Choroid plexus epithelial cell (primary cell): ENCODE measurements at regions not wholly inside any gene's neighbourhood (a gene's known extent, or its start where the extent isn't known, plus 50 kb on each side); places are given as distances from the start of the nearest gene placed in this dataset.

Experiments
- DNase-seq: peaks from one replicate; pipeline ENCODE4 v3.0.0-alpha.2; 2010; ENCODE audit warnings: low read depth
- H3K4me3 ChIP-seq: 2 replicates; pipeline ENCODE4 v1.5.1; 2011; ENCODE audit warnings: low read depth, mild to moderate bottlenecking, control low read depth, low read length, moderate library complexity
- CTCF ChIP-seq: conservative IDR thresholded peaks from 2 replicates; pipeline ENCODE4 v1.5.1; 2011; ENCODE audit warnings: low read depth, mild to moderate bottlenecking, control low read depth, inconsistent platforms, low read length, moderate library complexity

GRCh38 chr9:88745276-88746001 is 210.5 kb downstream of the NXNL2 start:
- TF ChIP-seq CTCF = no peak
- no peak overlapping the region for H3K4me3 ChIP-seq
- DNase-seq = peak; percentile 75

- no peak for TF ChIP-seq CTCF
- peak; percentile 97 for DNase-seq
- H3K4me3 ChIP-seq = no peak overlapping the region
Observed at GRCh38 chr9:88746029-88746742, 211.2 kb downstream of the NXNL2 start.

DNA sequence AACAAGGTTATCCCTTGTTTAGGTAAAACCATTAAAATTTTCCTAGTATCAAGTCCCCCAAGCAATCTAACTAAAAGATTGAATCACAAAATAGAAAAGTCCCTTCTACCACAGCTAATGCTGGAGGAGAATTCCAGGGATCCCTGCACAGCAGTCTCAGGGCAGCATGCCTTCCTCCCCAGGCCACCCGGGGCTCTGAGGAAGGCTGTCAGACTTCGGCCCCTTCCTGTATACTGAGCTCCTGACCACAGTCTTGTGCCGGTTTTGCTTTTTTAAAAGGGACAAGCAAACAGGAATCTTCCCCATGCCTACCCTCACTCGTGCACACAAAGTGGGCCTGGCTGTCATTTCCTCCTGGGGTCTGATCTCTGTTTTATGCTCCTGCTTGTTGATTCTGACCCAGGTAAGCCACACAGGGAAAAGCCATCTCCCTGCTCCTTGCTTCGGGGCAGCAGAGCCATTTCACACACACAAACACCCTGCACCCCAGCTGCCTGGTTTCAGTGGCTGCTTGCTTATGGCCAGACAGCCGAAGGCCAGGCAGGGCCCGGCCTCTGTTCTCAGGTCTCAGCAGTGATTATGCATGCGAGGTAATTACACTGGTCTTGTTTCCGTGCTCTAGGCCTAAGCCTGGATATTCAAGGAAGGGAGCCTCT is 211.9 kb downstream of the NXNL2 start:
- peak; percentile 62 for DNase-seq
- H3K4me3 ChIP-seq = no peak overlapping the region
- no peak for TF ChIP-seq CTCF

- peak; percentile 28 for TF ChIP-seq CTCF
- DNase-seq = peak; percentile 95
- no peak overlapping the region for H3K4me3 ChIP-seq
Observed at GRCh38 chr9:88747768-88748167, 212.8 kb downstream of the NXNL2 start.

DNA sequence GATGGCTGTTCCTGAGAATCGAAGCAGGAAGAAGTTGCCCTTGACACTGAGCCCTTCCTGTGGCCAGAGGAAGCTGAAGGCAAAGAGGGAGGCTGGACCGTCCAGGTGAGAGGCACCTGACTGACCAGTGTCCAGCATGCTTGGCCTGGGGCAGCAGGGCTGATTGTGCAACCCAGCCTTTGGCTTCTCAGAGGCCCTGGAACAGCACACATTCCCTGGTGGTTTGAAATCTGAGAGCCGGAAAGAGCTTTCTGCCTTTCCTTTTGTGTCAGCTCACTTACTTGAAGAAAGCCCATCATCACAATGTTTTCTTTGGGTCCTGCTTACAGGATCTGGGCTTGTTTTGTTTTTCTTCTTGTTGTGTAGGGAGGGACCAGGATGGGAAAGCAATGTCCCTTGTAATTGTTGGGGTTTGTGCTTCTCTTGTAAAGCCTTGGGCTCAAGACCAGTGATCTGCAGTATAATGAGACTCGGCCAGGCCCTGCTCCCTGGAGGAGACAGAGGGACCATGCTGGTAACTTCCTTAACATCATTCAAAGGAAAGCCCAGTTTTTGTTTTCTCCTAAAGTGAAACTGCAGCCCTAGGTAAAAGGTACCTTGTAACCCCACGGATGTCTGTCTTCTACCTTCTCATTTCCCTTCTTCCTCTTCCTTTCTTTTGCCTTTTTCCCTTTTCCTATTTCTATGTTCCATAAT is 213.7 kb downstream of the NXNL2 start:
- no peak overlapping the region for H3K4me3 ChIP-seq
- peak; percentile 94 for DNase-seq
- peak; percentile 5 for TF ChIP-seq CTCF

GRCh38 chr9:88749420-88749819 is 214.4 kb downstream of the NXNL2 start:
- H3K4me3 ChIP-seq = no peak overlapping the region
- TF ChIP-seq CTCF = no peak
- no peak for DNase-seq
